ENCODE measurements at regions not wholly inside any gene's neighbourhood (a gene's known extent, or its start where the extent isn't known, plus 50 kb on each side); places are given as distances from the start of the nearest gene placed in this dataset.

GRCh38 chr2:168300460-168300859 lies 53.1 kb upstream of the STK39 start:
- no peaks in the 10 kb centered on the region for H3K27me3 ChIP-seq
- peak in 1 of 2 donors; percentile 53 for TF ChIP-seq POLR2AphosphoS5 (IDR thresholded peaks at IDR 0.05; ENCODE audit: insufficient read depth in 1 of 2, low read depth in 1 of 2)
- no peak for TF ChIP-seq POLR2A (IDR thresholded peaks at IDR 0.05)
- TF ChIP-seq, protein P1, sequence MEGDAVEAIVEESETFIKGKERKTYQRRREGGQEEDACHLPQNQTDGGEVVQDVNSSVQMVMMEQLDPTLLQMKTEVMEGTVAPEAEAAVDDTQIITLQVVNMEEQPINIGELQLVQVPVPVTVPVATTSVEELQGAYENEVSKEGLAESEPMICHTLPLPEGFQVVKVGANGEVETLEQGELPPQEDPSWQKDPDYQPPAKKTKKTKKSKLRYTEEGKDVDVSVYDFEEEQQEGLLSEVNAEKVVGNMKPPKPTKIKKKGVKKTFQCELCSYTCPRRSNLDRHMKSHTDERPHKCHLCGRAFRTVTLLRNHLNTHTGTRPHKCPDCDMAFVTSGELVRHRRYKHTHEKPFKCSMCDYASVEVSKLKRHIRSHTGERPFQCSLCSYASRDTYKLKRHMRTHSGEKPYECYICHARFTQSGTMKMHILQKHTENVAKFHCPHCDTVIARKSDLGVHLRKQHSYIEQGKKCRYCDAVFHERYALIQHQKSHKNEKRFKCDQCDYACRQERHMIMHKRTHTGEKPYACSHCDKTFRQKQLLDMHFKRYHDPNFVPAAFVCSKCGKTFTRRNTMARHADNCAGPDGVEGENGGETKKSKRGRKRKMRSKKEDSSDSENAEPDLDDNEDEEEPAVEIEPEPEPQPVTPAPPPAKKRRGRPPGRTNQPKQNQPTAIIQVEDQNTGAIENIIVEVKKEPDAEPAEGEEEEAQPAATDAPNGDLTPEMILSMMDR (IDR thresholded peaks at IDR 0.05), result no peak
- H3K9me3 ChIP-seq, result no peaks in the 10 kb centered on the region
- peaks cover 6% of the 10 kb centered on the region for H3K4me1 ChIP-seq
- no peak overlapping the region for H3K4me3 ChIP-seq
- H3K27ac ChIP-seq, result no peak overlapping the region
- no peaks in the 10 kb centered on the region for H3K36me3 ChIP-seq
- no peak for DNase-seq (ENCODE audit: extremely low spot score in 2 of 2)
- intact Hi-C loops (cut with DNase I), result no loop called here

- Histone ChIP-seq H3K4me1 (peaks cover 6% of the 10 kb centered on the region), H3K4me3 (no peak overlapping the region), H3K36me3 (no peaks in the 10 kb centered on the region), H3K27me3 (no peaks in the 10 kb centered on the region), H3K27ac (no peak overlapping the region), H3K9me3 (no peaks in the 10 kb centered on the region)
- intact Hi-C loops (cut with DNase I), result no loop called here
- TF ChIP-seq, protein P1 (IDR thresholded peaks at IDR 0.05), result no peak
- TF ChIP-seq POLR2A (IDR thresholded peaks at IDR 0.05), result no peak
- no peak for DNase-seq (ENCODE audit: extremely low spot score in 2 of 2)
Observed at GRCh38 chr2:168304024-168304681, 56.8 kb upstream of the STK39 start.

- Histone ChIP-seq H3K4me1 (peaks cover 15% of the 10 kb centered on the region), H3K9me3 (no peaks in the 10 kb centered on the region), H3K36me3 (no peaks in the 10 kb centered on the region), H3K4me3 (no peak overlapping the region), H3K27me3 (no peaks in the 10 kb centered on the region), H3K27ac (no peak overlapping the region)
- intact Hi-C loops (cut with DNase I), result no loop called here
- TF ChIP-seq POLR2AphosphoS5 (IDR thresholded peaks at IDR 0.05; ENCODE audit: insufficient read depth in 1 of 2, low read depth in 1 of 2) (no peak), POLR2A (IDR thresholded peaks at IDR 0.05) (no peak)
- TF ChIP-seq, protein P1 (IDR thresholded peaks at IDR 0.05), result no peak
- no peak for DNase-seq (ENCODE audit: extremely low spot score in 2 of 2)
Observed at GRCh38 chr2:168307379-168307778, 60.0 kb upstream of the STK39 start.

GRCh38 chr2:168310580-168310979 lies 63.2 kb upstream of the STK39 start:
- intact Hi-C loops (cut with DNase I), result no loop called here
- Histone ChIP-seq H3K4me1 (peaks cover 15% of the 10 kb centered on the region), H3K4me3 (no peak overlapping the region), H3K9me3 (no peaks in the 10 kb centered on the region), H3K36me3 (no peaks in the 10 kb centered on the region), H3K27me3 (no peaks in the 10 kb centered on the region), H3K27ac (peak overlapping the region; percentile 9)
- DNase-seq (ENCODE audit: extremely low spot score in 2 of 2), result no peak
- TF ChIP-seq, protein P1 (IDR thresholded peaks at IDR 0.05), result no peak
- no peak for TF ChIP-seq POLR2A (IDR thresholded peaks at IDR 0.05)

- no peak for DNase-seq (ENCODE audit: extremely low spot score in 2 of 2)
- Histone ChIP-seq H3K4me3 (no peak overlapping the region), H3K36me3 (no peaks in the 10 kb centered on the region), H3K9me3 (no peaks in the 10 kb centered on the region), H3K4me1 (peaks cover 15% of the 10 kb centered on the region), H3K27ac (no peak overlapping the region), H3K27me3 (no peaks in the 10 kb centered on the region)
- intact Hi-C loops (cut with DNase I), result no loop called here
- TF ChIP-seq POLR2AphosphoS5 (IDR thresholded peaks at IDR 0.05; ENCODE audit: insufficient read depth in 1 of 2, low read depth in 1 of 2) (no peak), POLR2A (IDR thresholded peaks at IDR 0.05) (no peak)
- TF ChIP-seq, protein P1 (IDR thresholded peaks at IDR 0.05), result no peak
Observed at GRCh38 chr2:168311261-168311910, 64.0 kb upstream of the STK39 start.

All from vagina (tissue), 2 donors.